Osteoblast (primary cell): ENCODE measurements at regions not wholly inside any gene's neighbourhood (a gene's known extent, or its start where the extent isn't known, plus 50 kb on each side); places are given as distances from the start of the nearest gene placed in this dataset.

Experiments used
- DNase-seq: peaks from one replicate; pipeline ENCODE4 v3.0.0; 2011; ENCODE audit warnings: low spot score, mixed read lengths; ENCODE audit not compliant: insufficient read length; ENCODE audit errors: missing footprints
- H2AFZ ChIP-seq: 2 replicates; pipeline ENCODE4 v1.6.0; 2011; ENCODE audit warnings: mild to moderate bottlenecking, low read length
- H3K27ac ChIP-seq: 2 replicates; pipeline ENCODE4 v1.5.1; 2011; ENCODE audit warnings: mild to moderate bottlenecking, low read depth, low read length, moderate library complexity
- H3K27me3 ChIP-seq: 2 replicates; pipeline ENCODE4 v1.6.0; 2012; ENCODE audit warnings: mild to moderate bottlenecking, control low read depth, inconsistent platforms, low read length, moderate library complexity; ENCODE audit not compliant: insufficient read depth
- H3K36me3 ChIP-seq: 2 replicates; pipeline ENCODE4 v1.5.1; 2011; ENCODE audit warnings: mild to moderate bottlenecking, low read length, control low read depth, moderate library complexity; ENCODE audit not compliant: insufficient read depth
- H3K4me1 ChIP-seq: 2 replicates; pipeline ENCODE4 v1.5.1; 2011; ENCODE audit warnings: mild to moderate bottlenecking, low read length, control low read depth, moderate library complexity; ENCODE audit not compliant: insufficient read depth
- H3K4me2 ChIP-seq: 2 replicates; pipeline ENCODE4 v1.6.0; 2011; ENCODE audit warnings: mild to moderate bottlenecking, low read length; ENCODE audit not compliant: insufficient read depth
- H3K4me3 ChIP-seq: fragments of 200-600 bp; sonication (generic); 3 replicates; pipeline ENCODE4 v1.5.1; 2012; ENCODE audit warnings: mild to moderate bottlenecking, low read length, inconsistent platforms; ENCODE audit not compliant: insufficient read depth
- H3K79me2 ChIP-seq: 2 replicates; pipeline ENCODE4 v1.6.0; 2012; ENCODE audit warnings: mild to moderate bottlenecking, low read length, control low read depth, inconsistent platforms; ENCODE audit not compliant: insufficient read depth
- H3K9me3 ChIP-seq: 2 replicates; pipeline ENCODE4 v1.5.1; 2011; ENCODE audit warnings: low read depth, low read length, control low read depth
- H4K20me1 ChIP-seq: 2 replicates; pipeline ENCODE4 v1.6.0; 2012; ENCODE audit warnings: mild to moderate bottlenecking, low read length, control low read depth; ENCODE audit not compliant: insufficient read depth
- TF ChIP-seq, protein P1 (sequence below): IDR thresholded peaks from 2 replicates; pipeline ENCODE4 v1.5.1; 2011; ENCODE audit warnings: mild to moderate bottlenecking, low read depth, low read length, moderate library complexity; ENCODE audit errors: extremely low read depth

- no peaks in the 10 kb centered on the region for H3K9me3 ChIP-seq
- no peaks in the 10 kb centered on the region for H3K36me3 ChIP-seq
- H3K79me2 ChIP-seq, result no peaks in the 10 kb centered on the region
- H3K27me3 ChIP-seq, result peaks cover 35% of the 10 kb centered on the region
- DNase-seq, result no peak
- no peaks in the 10 kb centered on the region for H3K4me1 ChIP-seq
- TF ChIP-seq, protein P1, sequence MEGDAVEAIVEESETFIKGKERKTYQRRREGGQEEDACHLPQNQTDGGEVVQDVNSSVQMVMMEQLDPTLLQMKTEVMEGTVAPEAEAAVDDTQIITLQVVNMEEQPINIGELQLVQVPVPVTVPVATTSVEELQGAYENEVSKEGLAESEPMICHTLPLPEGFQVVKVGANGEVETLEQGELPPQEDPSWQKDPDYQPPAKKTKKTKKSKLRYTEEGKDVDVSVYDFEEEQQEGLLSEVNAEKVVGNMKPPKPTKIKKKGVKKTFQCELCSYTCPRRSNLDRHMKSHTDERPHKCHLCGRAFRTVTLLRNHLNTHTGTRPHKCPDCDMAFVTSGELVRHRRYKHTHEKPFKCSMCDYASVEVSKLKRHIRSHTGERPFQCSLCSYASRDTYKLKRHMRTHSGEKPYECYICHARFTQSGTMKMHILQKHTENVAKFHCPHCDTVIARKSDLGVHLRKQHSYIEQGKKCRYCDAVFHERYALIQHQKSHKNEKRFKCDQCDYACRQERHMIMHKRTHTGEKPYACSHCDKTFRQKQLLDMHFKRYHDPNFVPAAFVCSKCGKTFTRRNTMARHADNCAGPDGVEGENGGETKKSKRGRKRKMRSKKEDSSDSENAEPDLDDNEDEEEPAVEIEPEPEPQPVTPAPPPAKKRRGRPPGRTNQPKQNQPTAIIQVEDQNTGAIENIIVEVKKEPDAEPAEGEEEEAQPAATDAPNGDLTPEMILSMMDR, result no peak
- H3K27ac ChIP-seq, result no peak overlapping the region
- no peak overlapping the region for H3K4me3 ChIP-seq
- no peaks in the 10 kb centered on the region for H4K20me1 ChIP-seq
- H3K4me2 ChIP-seq, result no peak overlapping the region
- no peak overlapping the region for H2AFZ ChIP-seq
Measured at GRCh38 chr22:27382947-27383346, 418.6 kb downstream of the MN1 start.

GRCh38 chr22:27383896-27384295 lies 417.7 kb downstream of the MN1 start:
- Histone ChIP-seq H4K20me1 (no peaks in the 10 kb centered on the region), H3K4me3 (no peak overlapping the region), H3K27ac (no peak overlapping the region), H3K27me3 (peaks cover 41% of the 10 kb centered on the region), H3K4me1 (no peaks in the 10 kb centered on the region), H3K79me2 (no peaks in the 10 kb centered on the region), H3K9me3 (no peaks in the 10 kb centered on the region), H3K4me2 (no peak overlapping the region), H3K36me3 (no peaks in the 10 kb centered on the region), H2AFZ (no peak overlapping the region)
- DNase-seq, result no peak
- TF ChIP-seq, protein P1, result no peak

GRCh38 chr22:27385261-27385998 lies 416.1 kb downstream of the MN1 start:
- H3K4me1 ChIP-seq, result no peaks in the 10 kb centered on the region
- H3K27me3 ChIP-seq, result peaks cover 33% of the 10 kb centered on the region
- TF ChIP-seq, protein P1, result no peak
- H2AFZ ChIP-seq, result no peak overlapping the region
- H3K9me3 ChIP-seq, result no peaks in the 10 kb centered on the region
- no peak for DNase-seq
- H4K20me1 ChIP-seq, result no peaks in the 10 kb centered on the region
- H3K79me2 ChIP-seq, result no peaks in the 10 kb centered on the region
- no peak overlapping the region for H3K4me3 ChIP-seq
- no peak overlapping the region for H3K27ac ChIP-seq
- no peak overlapping the region for H3K4me2 ChIP-seq
- no peaks in the 10 kb centered on the region for H3K36me3 ChIP-seq

DNA sequence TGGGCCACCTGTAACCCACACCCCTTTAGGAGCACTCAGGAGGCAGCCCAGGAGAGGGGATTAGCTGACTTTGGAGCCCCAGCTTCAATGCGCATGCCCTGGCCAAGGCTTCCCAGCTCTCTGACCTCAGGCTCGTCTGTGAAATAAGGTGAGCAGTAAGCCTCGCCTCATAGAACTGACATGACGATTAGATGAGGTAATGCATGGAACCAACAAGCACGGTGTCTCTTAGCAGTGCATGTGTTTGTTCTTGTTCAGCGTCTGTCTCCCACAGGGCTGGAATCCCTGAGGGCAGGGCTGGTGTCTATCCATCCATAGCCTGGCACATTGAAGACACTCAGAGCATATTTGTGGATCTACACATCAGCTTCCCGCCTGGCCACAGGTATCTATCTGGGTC lies 415.4 kb downstream of the MN1 start:
- Histone ChIP-seq H3K36me3 (no peaks in the 10 kb centered on the region), H3K27ac (no peak overlapping the region), H4K20me1 (no peaks in the 10 kb centered on the region), H3K27me3 (peaks cover 28% of the 10 kb centered on the region), H3K4me3 (no peak overlapping the region), H2AFZ (no peak overlapping the region), H3K9me3 (no peaks in the 10 kb centered on the region), H3K4me1 (no peaks in the 10 kb centered on the region), H3K79me2 (no peaks in the 10 kb centered on the region), H3K4me2 (no peak overlapping the region)
- no peak for DNase-seq
- TF ChIP-seq, protein P1, result no peak
